ENCODE measurements at regions not wholly inside any gene's neighbourhood (a gene's known extent, or its start where the extent isn't known, plus 50 kb on each side); places are given as distances from the start of the nearest gene placed in this dataset.

GRCh38 chr6:80637312-80637711, 530.8 kb downstream of the BCKDHB start:
- Histone ChIP-seq H3K4me1 (ENCODE audit: control insufficient read depth in 2 of 2, insufficient read depth in 2 of 2, low read length in 2 of 2) (no peaks in the 10 kb centered on the region), H3K9ac (ENCODE audit: low read depth in 1 of 2, low read length in 2 of 2) (no peak overlapping the region), H3K27ac (ENCODE audit: low read depth in 2 of 2, low read length in 2 of 2) (no peak overlapping the region), H3K4me3 (ENCODE audit: low read length in 2 of 2) (no peak overlapping the region), H3K27me3 (ENCODE audit: control insufficient read depth in 2 of 2, insufficient read depth in 2 of 2, low read length in 2 of 2) (no peaks in the 10 kb centered on the region), H3K9me3 (ENCODE audit: control insufficient read depth in 2 of 2, low read length in 2 of 2) (no peaks in the 10 kb centered on the region), H3K36me3 (ENCODE audit: control insufficient read depth in 2 of 2, insufficient read depth in 2 of 2, low read length in 2 of 2) (no peaks in the 10 kb centered on the region)

GRCh38 chr6:80636689-80637088, 530.2 kb downstream of the BCKDHB start:
- Histone ChIP-seq H3K9ac (ENCODE audit: low read depth in 1 of 2, low read length in 2 of 2) (no peak overlapping the region), H3K4me1 (ENCODE audit: control insufficient read depth in 2 of 2, insufficient read depth in 2 of 2, low read length in 2 of 2) (no peaks in the 10 kb centered on the region), H3K36me3 (ENCODE audit: control insufficient read depth in 2 of 2, insufficient read depth in 2 of 2, low read length in 2 of 2) (no peaks in the 10 kb centered on the region), H3K27ac (ENCODE audit: low read depth in 2 of 2, low read length in 2 of 2) (no peak overlapping the region), H3K9me3 (ENCODE audit: control insufficient read depth in 2 of 2, low read length in 2 of 2) (no peaks in the 10 kb centered on the region), H3K4me3 (ENCODE audit: low read length in 2 of 2) (no peak overlapping the region), H3K27me3 (ENCODE audit: control insufficient read depth in 2 of 2, insufficient read depth in 2 of 2, low read length in 2 of 2) (no peaks in the 10 kb centered on the region)

GRCh38 chr6:80633412-80633811, 526.9 kb downstream of the BCKDHB start:
- H3K36me3 ChIP-seq (ENCODE audit: control insufficient read depth in 2 of 2, insufficient read depth in 2 of 2, low read length in 2 of 2): no peaks in the 10 kb centered on the region

GRCh38 chr6:80625405-80625804, 518.9 kb downstream of the BCKDHB start:
- Histone ChIP-seq H3K4me3 (ENCODE audit: low read length in 2 of 2) (no peak overlapping the region), H3K36me3 (ENCODE audit: control insufficient read depth in 2 of 2, insufficient read depth in 2 of 2, low read length in 2 of 2) (no peaks in the 10 kb centered on the region), H3K27me3 (ENCODE audit: control insufficient read depth in 2 of 2, insufficient read depth in 2 of 2, low read length in 2 of 2) (no peaks in the 10 kb centered on the region), H3K9me3 (ENCODE audit: control insufficient read depth in 2 of 2, low read length in 2 of 2) (peaks cover 0 to 5% of the 10 kb centered on the region in 2 donors), H3K4me1 (ENCODE audit: control insufficient read depth in 2 of 2, insufficient read depth in 2 of 2, low read length in 2 of 2) (no peaks in the 10 kb centered on the region), H3K27ac (ENCODE audit: low read depth in 2 of 2, low read length in 2 of 2) (no peak overlapping the region), H3K9ac (ENCODE audit: low read depth in 1 of 2, low read length in 2 of 2) (no peak overlapping the region)

More at GRCh38 chr6:80633412-80633811, 526.9 kb downstream of the BCKDHB start:
- Histone ChIP-seq H3K27ac (ENCODE audit: low read depth in 2 of 2, low read length in 2 of 2) (no peak overlapping the region), H3K4me3 (ENCODE audit: low read length in 2 of 2) (no peak overlapping the region), H3K9ac (ENCODE audit: low read depth in 1 of 2, low read length in 2 of 2) (no peak overlapping the region), H3K9me3 (ENCODE audit: control insufficient read depth in 2 of 2, low read length in 2 of 2) (no peaks in the 10 kb centered on the region), H3K27me3 (ENCODE audit: control insufficient read depth in 2 of 2, insufficient read depth in 2 of 2, low read length in 2 of 2) (no peaks in the 10 kb centered on the region), H3K4me1 (ENCODE audit: control insufficient read depth in 2 of 2, insufficient read depth in 2 of 2, low read length in 2 of 2) (no peaks in the 10 kb centered on the region)

- no peaks in the 10 kb centered on the region for H3K4me1 ChIP-seq (ENCODE audit: control insufficient read depth in 2 of 2, insufficient read depth in 2 of 2, low read length in 2 of 2)
- no peaks in the 10 kb centered on the region for H3K27me3 ChIP-seq (ENCODE audit: control insufficient read depth in 2 of 2, insufficient read depth in 2 of 2, low read length in 2 of 2)
- no peaks in the 10 kb centered on the region for H3K36me3 ChIP-seq (ENCODE audit: control insufficient read depth in 2 of 2, insufficient read depth in 2 of 2, low read length in 2 of 2)
- no peak overlapping the region for H3K4me3 ChIP-seq (ENCODE audit: low read length in 2 of 2)
- peaks cover 0 to 5% of the 10 kb centered on the region in 2 donors for H3K9me3 ChIP-seq (ENCODE audit: control insufficient read depth in 2 of 2, low read length in 2 of 2)
- H3K9ac ChIP-seq (ENCODE audit: low read depth in 1 of 2, low read length in 2 of 2): no peak overlapping the region
- no peak overlapping the region for H3K27ac ChIP-seq (ENCODE audit: low read depth in 2 of 2, low read length in 2 of 2)
Observed at GRCh38 chr6:80623066-80623815, 516.8 kb downstream of the BCKDHB start.

- Histone ChIP-seq H3K4me3 (ENCODE audit: low read length in 2 of 2) (no peak overlapping the region), H3K27ac (ENCODE audit: low read depth in 2 of 2, low read length in 2 of 2) (no peak overlapping the region), H3K4me1 (ENCODE audit: control insufficient read depth in 2 of 2, insufficient read depth in 2 of 2, low read length in 2 of 2) (no peaks in the 10 kb centered on the region), H3K9me3 (ENCODE audit: control insufficient read depth in 2 of 2, low read length in 2 of 2) (peaks cover 0 to 5% of the 10 kb centered on the region in 2 donors), H3K9ac (ENCODE audit: low read depth in 1 of 2, low read length in 2 of 2) (no peak overlapping the region), H3K27me3 (ENCODE audit: control insufficient read depth in 2 of 2, insufficient read depth in 2 of 2, low read length in 2 of 2) (no peaks in the 10 kb centered on the region), H3K36me3 (ENCODE audit: control insufficient read depth in 2 of 2, insufficient read depth in 2 of 2, low read length in 2 of 2) (no peaks in the 10 kb centered on the region)
Observed at GRCh38 chr6:80622641-80623040, 516.2 kb downstream of the BCKDHB start.

- Histone ChIP-seq H3K27ac (ENCODE audit: low read depth in 2 of 2, low read length in 2 of 2) (no peak overlapping the region), H3K9ac (ENCODE audit: low read depth in 1 of 2, low read length in 2 of 2) (no peak overlapping the region), H3K27me3 (ENCODE audit: control insufficient read depth in 2 of 2, insufficient read depth in 2 of 2, low read length in 2 of 2) (no peaks in the 10 kb centered on the region), H3K36me3 (ENCODE audit: control insufficient read depth in 2 of 2, insufficient read depth in 2 of 2, low read length in 2 of 2) (no peaks in the 10 kb centered on the region), H3K4me3 (ENCODE audit: low read length in 2 of 2) (no peak overlapping the region), H3K4me1 (ENCODE audit: control insufficient read depth in 2 of 2, insufficient read depth in 2 of 2, low read length in 2 of 2) (no peaks in the 10 kb centered on the region), H3K9me3 (ENCODE audit: control insufficient read depth in 2 of 2, low read length in 2 of 2) (no peaks in the 10 kb centered on the region)
Observed at GRCh38 chr6:80618953-80619352, 512.5 kb downstream of the BCKDHB start.

- Histone ChIP-seq H3K27me3 (ENCODE audit: control insufficient read depth in 2 of 2, insufficient read depth in 2 of 2, low read length in 2 of 2) (no peaks in the 10 kb centered on the region), H3K4me1 (ENCODE audit: control insufficient read depth in 2 of 2, insufficient read depth in 2 of 2, low read length in 2 of 2) (no peaks in the 10 kb centered on the region), H3K9ac (ENCODE audit: low read depth in 1 of 2, low read length in 2 of 2) (no peak overlapping the region), H3K4me3 (ENCODE audit: low read length in 2 of 2) (no peak overlapping the region), H3K27ac (ENCODE audit: low read depth in 2 of 2, low read length in 2 of 2) (no peak overlapping the region), H3K36me3 (ENCODE audit: control insufficient read depth in 2 of 2, insufficient read depth in 2 of 2, low read length in 2 of 2) (no peaks in the 10 kb centered on the region), H3K9me3 (ENCODE audit: control insufficient read depth in 2 of 2, low read length in 2 of 2) (no peaks in the 10 kb centered on the region)
Observed at GRCh38 chr6:80610846-80611245, 504.4 kb downstream of the BCKDHB start.

GRCh38 chr6:80608881-80609280, 502.4 kb downstream of the BCKDHB start:
- Histone ChIP-seq H3K27ac (ENCODE audit: low read depth in 2 of 2, low read length in 2 of 2) (no peak overlapping the region), H3K27me3 (ENCODE audit: control insufficient read depth in 2 of 2, insufficient read depth in 2 of 2, low read length in 2 of 2) (no peaks in the 10 kb centered on the region), H3K9ac (ENCODE audit: low read depth in 1 of 2, low read length in 2 of 2) (no peak overlapping the region), H3K36me3 (ENCODE audit: control insufficient read depth in 2 of 2, insufficient read depth in 2 of 2, low read length in 2 of 2) (no peaks in the 10 kb centered on the region), H3K4me1 (ENCODE audit: control insufficient read depth in 2 of 2, insufficient read depth in 2 of 2, low read length in 2 of 2) (no peaks in the 10 kb centered on the region), H3K4me3 (ENCODE audit: low read length in 2 of 2) (no peak overlapping the region), H3K9me3 (ENCODE audit: control insufficient read depth in 2 of 2, low read length in 2 of 2) (no peaks in the 10 kb centered on the region)

- H3K9ac ChIP-seq (ENCODE audit: low read depth in 1 of 2, low read length in 2 of 2): no peak overlapping the region
- no peaks in the 10 kb centered on the region for H3K27me3 ChIP-seq (ENCODE audit: control insufficient read depth in 2 of 2, insufficient read depth in 2 of 2, low read length in 2 of 2)
- no peak overlapping the region for H3K4me3 ChIP-seq (ENCODE audit: low read length in 2 of 2)
- peak overlapping the region in 1 of 2 donors; percentile 26 for H3K27ac ChIP-seq (ENCODE audit: low read depth in 2 of 2, low read length in 2 of 2)
- no peaks in the 10 kb centered on the region for H3K36me3 ChIP-seq (ENCODE audit: control insufficient read depth in 2 of 2, insufficient read depth in 2 of 2, low read length in 2 of 2)
- H3K4me1 ChIP-seq (ENCODE audit: control insufficient read depth in 2 of 2, insufficient read depth in 2 of 2, low read length in 2 of 2): no peaks in the 10 kb centered on the region
- H3K9me3 ChIP-seq (ENCODE audit: control insufficient read depth in 2 of 2, low read length in 2 of 2): no peaks in the 10 kb centered on the region
Observed at GRCh38 chr6:80607811-80608391, 501.4 kb downstream of the BCKDHB start.
